Tibial nerve (tissue), 4 donors: ENCODE measurements at regions not wholly inside any gene's neighbourhood (a gene's known extent, or its start where the extent isn't known, plus 50 kb on each side); places are given as distances from the start of the nearest gene placed in this dataset.

Experiments used
- DNase-seq, 2 donors: peaks; one replicate each; pipeline ENCODE4 v3.0.0-alpha.2; 2019; ENCODE audit warnings: low spot score in 2 of 2
- H3K27ac ChIP-seq, 4 donors: fragments of 200-600 bp; sonication (generic) in 3 of 4; one replicate each; pipeline ENCODE4 v1.5.1; 2017 to 2019; ENCODE audit warnings: mild to moderate bottlenecking in 1 of 4
- H3K27me3 ChIP-seq, 2 donors: fragments of 200-600 bp; sonication (generic) in 1 of 2; one replicate each; pipeline versions ENCODE4 v1.5.1 to v1.6.0; 2017 to 2019
- H3K36me3 ChIP-seq, 3 donors: fragments of 200-600 bp; sonication (generic); one replicate each; pipeline ENCODE4 v1.5.1; 2018 to 2019
- H3K4me1 ChIP-seq, 4 donors: fragments of 200-600 bp; sonication (generic) in 3 of 4; one replicate each; pipeline ENCODE4 v1.5.1; 2017 to 2019
- H3K4me3 ChIP-seq, 4 donors: fragments of 200-600 bp; sonication (generic) in 3 of 4; one replicate each; pipeline ENCODE4 v1.5.1; 2017 to 2019; ENCODE audit warnings: mild to moderate bottlenecking in 1 of 4, moderate library complexity in 1 of 4
- H3K9me3 ChIP-seq, 4 donors: fragments of 200-600 bp; sonication (generic) in 3 of 4; one replicate each; pipeline ENCODE4 v1.5.1; 2017 to 2019
- CTCF ChIP-seq, 5 experiments: fragments of 200-600 bp in 3 of 5; fragments of 450-650 bp in 2 of 5; sonication (generic) in 3 of 5; IDR thresholded peaks; one replicate each; pipeline ENCODE4 v1.5.1; 2016 to 2019; ENCODE audit warnings: antibody characterized with exemption in 5 of 5, mild to moderate bottlenecking in 3 of 5, moderate library complexity in 2 of 5
- EP300 ChIP-seq, 2 donors: sonication (generic); formaldehyde crosslinking; IDR thresholded peaks; one replicate each; pipeline ENCODE4 v1.6.1; 2017; ENCODE audit warnings: antibody characterized with exemption in 2 of 2, mild to moderate bottlenecking in 1 of 2
- POLR2A ChIP-seq, 2 donors: fragments of 450-650 bp; IDR thresholded peaks; one replicate each; pipeline ENCODE4 v1.6.1; 2017; ENCODE audit warnings: antibody characterized with exemption in 2 of 2, mild to moderate bottlenecking in 2 of 2, moderate library complexity in 2 of 2
- WGBS, 2 donors: methylation state at CpG; one replicate each; pipeline ENCODE4 v1.1.5; 2018; 5-methylcytosine and 5-hydroxymethylcytosine counted together

- H3K27ac ChIP-seq, result no peak overlapping the region
- WGBS, 2 donors, result 78 to 84% methylated on average over 14 of the region's 14 CpGs
- H3K27me3 ChIP-seq, result no peaks in the 10 kb centered on the region
- TF ChIP-seq EP300 (IDR thresholded peaks at IDR 0.05) (no peak), CTCF (IDR thresholded peaks at IDR 0.05) (no peak), POLR2A (IDR thresholded peaks at IDR 0.05) (no peak)
- no peaks in the 10 kb centered on the region for H3K9me3 ChIP-seq
- H3K4me3 ChIP-seq, result no peak overlapping the region
- H3K36me3 ChIP-seq, result no peaks in the 10 kb centered on the region
- no peak for DNase-seq
- H3K4me1 ChIP-seq, result no peaks in the 10 kb centered on the region
Observed at GRCh38 chr13:111401755-111402154, 81.3 kb downstream of the TEX29 start.

- Histone ChIP-seq H3K4me3 (no peak overlapping the region), H3K9me3 (no peaks in the 10 kb centered on the region), H3K4me1 (no peaks in the 10 kb centered on the region), H3K27ac (no peak overlapping the region), H3K36me3 (no peaks in the 10 kb centered on the region), H3K27me3 (no peaks in the 10 kb centered on the region)
- 88 to 92% methylated on average over 15 of the region's 15 CpGs for WGBS, 2 donors
- no peak for DNase-seq
- TF ChIP-seq CTCF (IDR thresholded peaks at IDR 0.05) (no peak), EP300 (IDR thresholded peaks at IDR 0.05) (no peak)
Observed at GRCh38 chr13:111402441-111402840, 82.0 kb downstream of the TEX29 start.

- no peak overlapping the region for H3K4me3 ChIP-seq
Observed at GRCh38 chr13:111403266-111403665, 82.8 kb downstream of the TEX29 start.

DNA sequence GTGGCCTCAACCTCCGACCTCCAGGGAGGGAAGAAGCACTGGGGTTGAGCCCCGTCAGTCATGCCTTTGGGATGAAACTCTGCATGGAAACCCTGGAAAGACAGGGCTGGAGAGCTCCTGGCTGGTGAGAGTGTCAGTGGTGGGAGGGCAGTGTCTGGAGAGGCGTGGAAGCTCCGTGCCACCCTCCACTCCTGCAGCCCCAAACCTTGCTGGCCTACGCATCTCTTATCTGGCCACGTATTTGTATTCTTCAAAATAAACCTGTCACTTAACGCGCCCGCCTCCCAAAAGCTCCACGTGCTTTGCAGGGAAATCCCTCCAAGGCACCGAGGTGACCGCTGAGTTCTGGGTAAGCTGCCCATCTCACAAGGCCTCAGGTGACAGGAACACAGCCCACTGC, 84.3 kb downstream of the TEX29 start:
- TF ChIP-seq EP300 (IDR thresholded peaks at IDR 0.05) (no peak), POLR2A (IDR thresholded peaks at IDR 0.05) (no peak), CTCF (IDR thresholded peaks at IDR 0.05) (no peak)
- no peak for DNase-seq

More at GRCh38 chr13:111403266-111403665, 82.8 kb downstream of the TEX29 start:
- WGBS, 2 donors, result 84 to 91% methylated on average over 8 to 10 of the region's 10 CpGs
- H3K36me3 ChIP-seq, result no peaks in the 10 kb centered on the region
- H3K4me1 ChIP-seq, result no peaks in the 10 kb centered on the region
- DNase-seq, result no peak
- no peak overlapping the region for H3K27ac ChIP-seq
- no peak for TF ChIP-seq EP300 (IDR thresholded peaks at IDR 0.05)
- no peak for TF ChIP-seq CTCF (IDR thresholded peaks at IDR 0.05)
- no peak for TF ChIP-seq POLR2A (IDR thresholded peaks at IDR 0.05)
- no peaks in the 10 kb centered on the region for H3K27me3 ChIP-seq
- H3K9me3 ChIP-seq, result no peaks in the 10 kb centered on the region

DNA sequence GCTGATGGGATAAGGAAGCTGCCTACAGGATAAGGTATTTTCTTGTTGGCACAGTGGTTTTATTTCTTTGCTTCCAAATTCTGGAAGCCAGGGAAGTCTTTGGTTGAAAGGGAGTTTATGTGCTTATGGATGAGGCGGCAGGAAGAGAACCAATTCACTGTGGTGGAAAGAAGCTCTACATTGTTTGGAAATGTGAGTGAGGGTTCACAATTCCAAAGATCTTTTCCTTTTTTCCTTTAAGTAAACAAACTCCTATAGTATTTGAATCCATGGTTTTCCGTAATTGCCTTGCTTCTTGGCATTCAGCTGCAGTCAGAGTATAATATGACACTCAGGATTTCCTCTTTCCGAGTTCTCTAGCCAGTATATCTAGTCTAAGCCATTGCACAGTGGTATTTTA, 86.2 kb downstream of the TEX29 start:
- 51 to 73% methylated on average over 3 of the region's 3 CpGs for WGBS, 2 donors
- Histone ChIP-seq H3K27ac (no peak overlapping the region), H3K9me3 (no peaks in the 10 kb centered on the region), H3K27me3 (no peaks in the 10 kb centered on the region), H3K4me1 (peaks cover 0 to 7% (median 0%) of the 10 kb centered on the region in 4 donors), H3K36me3 (no peaks in the 10 kb centered on the region), H3K4me3 (no peak overlapping the region)
- TF ChIP-seq CTCF (IDR thresholded peaks at IDR 0.05), result no peak
- TF ChIP-seq EP300 (IDR thresholded peaks at IDR 0.05), result no peak
- no peak for TF ChIP-seq POLR2A (IDR thresholded peaks at IDR 0.05)
- no peak for DNase-seq

More for the DNA sequence above, 84.3 kb downstream of the TEX29 start:
- H3K27ac ChIP-seq, result no peak overlapping the region
- H3K9me3 ChIP-seq, result no peaks in the 10 kb centered on the region
- H3K4me1 ChIP-seq, result no peaks in the 10 kb centered on the region
- WGBS, 2 donors, result 84 to 93% methylated on average over 12 of the region's 12 CpGs
- H3K27me3 ChIP-seq, result no peaks in the 10 kb centered on the region
- no peak overlapping the region for H3K4me3 ChIP-seq
- no peaks in the 10 kb centered on the region for H3K36me3 ChIP-seq
